Globus pallidus (tissue), 1 donor: ENCODE measurements at regions not wholly inside any gene's neighbourhood (a gene's known extent, or its start where the extent isn't known, plus 50 kb on each side); places are given as distances from the start of the nearest gene placed in this dataset.
"Not testable (repeated sequence)": the region's sequence is repeated elsewhere in the genome, so short reads cannot be mapped to it uniquely, and the experiment has no call there.

Source experiments
- DNase-seq: peaks from one replicate; pipeline ENCODE4 v3.0.0-alpha.2; 2015; ENCODE audit warnings: low spot score

DNA sequence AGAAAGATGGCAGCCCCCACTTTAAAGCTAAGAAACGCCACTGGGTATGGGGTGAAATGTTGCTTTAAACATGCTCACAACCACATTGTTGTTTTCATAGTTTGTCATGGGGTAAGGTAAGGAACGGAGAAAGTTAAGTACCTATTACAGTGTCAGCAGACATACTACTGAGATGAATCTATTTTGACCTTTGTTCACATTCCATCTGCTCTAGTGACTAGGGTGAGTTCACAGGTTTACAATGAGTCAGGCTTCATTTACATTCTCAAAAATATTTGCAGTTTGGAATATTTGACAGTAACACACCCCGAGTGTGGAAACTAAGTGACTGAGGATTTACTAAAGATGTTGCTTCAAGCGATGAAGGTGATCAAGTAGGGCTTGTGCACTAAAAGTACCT is 428.7 kb upstream of the ACVR2A start:
- DNase-seq: no peak

GRCh38 chr2:147414656-147415055 is 430.2 kb upstream of the ACVR2A start:
- DNase-seq: not testable (repeated sequence)

GRCh38 chr2:147408357-147408756 is 436.5 kb upstream of the ACVR2A start:
- no peak for DNase-seq

DNA sequence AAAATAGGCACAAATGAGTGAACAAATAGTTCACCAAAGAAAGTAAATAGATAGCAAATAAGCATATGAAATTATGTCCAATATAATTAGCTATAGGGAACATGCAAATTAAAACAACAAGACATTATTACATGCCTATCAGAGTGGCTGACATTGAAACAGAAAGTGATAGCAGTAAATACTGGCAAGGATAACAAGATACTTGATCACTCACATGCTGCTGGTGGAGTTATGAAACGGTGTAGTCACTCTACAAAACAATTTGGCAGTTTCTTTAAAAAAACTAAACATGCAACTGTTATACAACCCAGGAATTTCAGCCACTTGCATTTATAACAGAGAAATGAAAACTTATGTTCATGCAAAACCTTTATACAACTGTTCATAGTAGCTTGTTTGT is 439.2 kb upstream of the ACVR2A start:
- DNase-seq: no peak

DNA sequence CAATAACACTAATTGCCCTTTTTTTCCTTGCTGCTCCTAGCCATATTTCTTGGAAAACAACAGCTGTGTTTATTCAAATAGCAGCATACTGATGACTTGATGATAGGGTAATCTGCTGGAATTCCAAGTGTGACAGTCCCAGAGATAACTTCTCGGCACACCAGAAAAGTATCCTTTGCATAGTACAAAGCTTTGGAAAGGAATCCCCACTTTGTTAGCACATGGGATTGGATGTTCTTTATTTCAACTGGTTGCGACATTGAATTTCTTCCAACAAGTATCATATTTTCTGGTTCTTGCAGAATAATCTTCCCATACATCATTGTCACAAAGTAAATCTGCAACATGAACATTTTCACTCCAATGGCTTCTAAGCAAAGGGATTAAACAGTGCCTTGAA is 445.8 kb upstream of the ACVR2A start:
- no peak for DNase-seq

DNA sequence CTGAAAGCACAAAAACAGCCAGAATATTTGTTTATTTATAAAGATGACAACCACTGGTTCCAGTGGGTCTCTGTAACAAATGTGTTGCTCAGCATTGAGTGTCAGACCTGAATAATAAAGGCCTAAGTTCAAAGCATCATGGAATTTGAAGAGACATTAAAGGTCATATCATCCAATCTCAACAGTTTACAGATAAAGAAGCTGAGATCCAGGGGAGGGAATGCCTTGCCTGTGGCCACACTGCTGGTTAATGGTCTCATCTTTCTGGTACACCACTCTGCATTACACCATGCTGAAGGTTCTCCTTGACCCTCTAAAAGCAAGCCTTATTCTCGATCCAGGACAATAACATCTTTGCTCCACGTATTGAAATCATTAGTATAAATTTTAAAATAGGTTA is 446.5 kb upstream of the ACVR2A start:
- no peak for DNase-seq

- no peak for DNase-seq
Observed at GRCh38 chr2:147396890-147397289, 447.9 kb upstream of the ACVR2A start.

- no peak for DNase-seq
Observed at GRCh38 chr2:147394179-147394790, 450.5 kb upstream of the ACVR2A start.

DNA sequence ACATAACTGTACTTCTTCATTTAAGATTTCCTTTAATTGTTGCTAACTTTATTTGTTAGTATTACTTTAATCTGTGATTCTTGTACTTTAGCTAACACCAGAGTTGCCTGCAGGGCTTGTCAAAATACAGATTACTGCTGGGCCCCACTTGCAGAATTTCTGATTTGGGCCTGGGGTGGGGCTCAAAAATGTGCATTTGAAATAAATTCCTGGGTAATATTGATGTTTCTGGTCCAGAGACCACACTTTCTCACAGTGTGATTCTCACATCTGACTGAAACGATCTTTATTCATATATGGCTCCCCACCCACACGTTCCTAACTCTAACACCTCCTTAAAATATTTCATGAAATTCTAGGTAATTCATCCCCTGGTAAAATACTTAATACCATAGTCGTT is 452.6 kb upstream of the ACVR2A start:
- no peak for DNase-seq

- DNase-seq: no peak
Observed at GRCh38 chr2:147390475-147390874, 454.4 kb upstream of the ACVR2A start.

- no peak for DNase-seq
Observed at GRCh38 chr2:147389218-147389617, 455.6 kb upstream of the ACVR2A start.

DNA sequence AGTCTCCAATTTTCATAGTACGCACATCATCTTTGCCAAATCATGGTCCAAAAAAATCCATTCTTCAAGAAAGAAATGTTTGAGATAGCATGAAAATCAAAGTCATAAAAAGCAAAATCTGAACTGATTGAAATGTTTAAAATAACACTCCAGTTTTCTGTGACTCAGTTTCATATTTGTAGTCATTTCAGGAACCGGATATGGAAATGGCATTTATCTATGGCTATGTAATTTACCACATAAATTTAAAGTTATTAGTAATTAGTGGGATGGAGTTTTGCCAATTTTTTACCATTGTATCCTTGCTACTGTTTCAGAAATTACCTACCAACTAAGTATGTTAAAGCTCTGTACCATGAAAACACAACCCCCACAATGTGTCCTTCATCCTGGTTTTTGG is 456.6 kb upstream of the ACVR2A start:
- no peak for DNase-seq

GRCh38 chr2:147386284-147386683 is 458.5 kb upstream of the ACVR2A start:
- DNase-seq: no peak

DNA sequence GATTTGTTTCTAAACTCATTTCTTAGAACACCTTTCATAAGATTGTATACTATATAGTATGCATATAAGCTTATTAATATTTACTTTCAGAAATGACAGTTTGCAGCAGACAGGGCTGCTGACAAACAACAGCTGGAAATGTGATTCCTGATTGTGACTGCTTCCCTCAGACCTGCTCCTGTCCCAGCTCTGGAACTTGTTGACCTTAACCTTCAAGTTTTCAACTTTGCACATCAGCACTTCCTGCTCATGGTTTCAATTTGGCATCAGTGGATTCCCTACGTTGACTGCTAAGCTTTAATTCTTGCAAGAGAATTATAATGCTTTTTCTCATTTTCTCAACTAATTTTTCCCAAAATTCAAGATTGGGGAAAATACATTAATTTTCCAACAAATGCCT is 459.2 kb upstream of the ACVR2A start:
- no peak for DNase-seq

GRCh38 chr2:147384659-147385058 is 460.2 kb upstream of the ACVR2A start:
- no peak for DNase-seq

DNA sequence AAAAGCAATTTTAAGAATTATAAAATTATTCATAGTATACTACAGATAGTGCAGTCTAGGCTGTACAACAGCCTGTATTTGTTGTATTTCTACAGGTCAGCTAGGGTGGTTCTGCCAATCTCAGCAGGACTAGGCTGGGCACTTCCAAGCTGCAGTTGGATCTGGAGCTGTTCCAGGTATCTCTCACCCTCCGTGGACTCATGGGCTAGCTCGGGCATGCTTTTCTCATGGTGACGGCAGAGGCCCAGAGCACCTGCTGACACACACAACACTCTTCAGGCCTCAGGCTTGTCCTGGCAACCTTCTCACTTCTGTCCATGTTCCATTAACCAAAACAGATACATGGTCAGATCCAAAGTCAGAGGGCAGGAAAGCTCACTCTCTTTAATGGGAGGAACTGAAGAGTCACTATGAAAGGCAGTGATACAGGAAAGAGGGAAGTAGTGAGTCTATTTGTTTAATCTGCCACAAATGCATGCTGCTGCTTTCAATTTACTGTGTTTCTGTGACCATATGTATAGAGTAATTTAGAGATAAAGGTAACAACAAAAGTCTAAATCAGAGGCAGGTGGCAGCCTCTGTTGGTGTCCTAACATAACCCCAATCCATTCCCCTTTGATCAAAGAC is 462.4 kb upstream of the ACVR2A start:
- no peak for DNase-seq

DNA sequence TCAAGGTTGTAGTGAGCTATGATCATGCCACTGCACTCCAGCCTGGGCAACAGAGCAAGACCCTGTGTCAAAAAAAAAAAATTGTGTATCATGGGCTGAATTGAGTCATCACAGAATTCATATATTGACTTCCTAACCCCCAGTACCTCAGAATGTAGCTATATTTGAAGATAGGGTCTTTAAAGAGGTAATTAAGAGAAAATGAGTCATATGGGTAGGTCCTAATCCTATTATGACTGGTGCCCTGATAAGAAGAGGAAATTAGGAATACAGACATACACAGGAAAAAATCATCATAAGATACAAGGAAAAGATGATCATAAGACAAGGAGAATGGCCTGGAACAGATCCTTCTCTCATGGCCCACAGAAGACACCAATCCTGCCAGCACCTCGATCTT is 466.4 kb upstream of the ACVR2A start:
- no peak for DNase-seq

- no peak for DNase-seq
Observed at GRCh38 chr2:147375073-147375472, 469.8 kb upstream of the ACVR2A start.

- DNase-seq: no peak
Observed at GRCh38 chr2:147374423-147374811, 470.4 kb upstream of the ACVR2A start.

DNA sequence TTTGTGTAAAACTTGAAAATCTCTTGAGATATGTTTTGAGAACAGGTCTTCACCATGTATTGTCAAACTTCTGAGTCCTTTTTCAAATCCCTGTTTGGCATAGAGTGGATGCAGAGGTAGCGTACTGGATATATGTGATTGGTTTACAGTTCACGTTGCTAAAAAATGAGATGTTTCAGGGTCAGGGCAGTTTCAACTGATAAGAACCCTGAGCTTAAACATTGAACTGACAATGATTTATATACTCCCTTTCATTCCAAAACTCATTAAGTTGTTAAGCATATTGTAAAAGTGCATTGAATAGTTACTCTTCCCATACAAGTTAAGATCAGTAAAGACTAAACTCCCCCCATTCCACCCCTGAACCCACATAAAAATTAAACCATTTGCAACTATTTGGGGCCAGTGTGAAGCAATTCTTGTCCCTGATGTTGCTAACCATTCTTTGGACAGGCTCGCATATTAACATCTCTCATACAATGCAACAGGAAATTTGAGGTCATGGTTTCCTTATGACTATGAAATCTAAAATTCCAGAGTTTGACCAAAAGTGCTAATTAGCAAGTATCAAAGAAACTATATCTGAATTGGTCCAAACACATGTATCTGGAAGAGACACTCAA is 470.9 kb upstream of the ACVR2A start:
- no peak for DNase-seq

DNA sequence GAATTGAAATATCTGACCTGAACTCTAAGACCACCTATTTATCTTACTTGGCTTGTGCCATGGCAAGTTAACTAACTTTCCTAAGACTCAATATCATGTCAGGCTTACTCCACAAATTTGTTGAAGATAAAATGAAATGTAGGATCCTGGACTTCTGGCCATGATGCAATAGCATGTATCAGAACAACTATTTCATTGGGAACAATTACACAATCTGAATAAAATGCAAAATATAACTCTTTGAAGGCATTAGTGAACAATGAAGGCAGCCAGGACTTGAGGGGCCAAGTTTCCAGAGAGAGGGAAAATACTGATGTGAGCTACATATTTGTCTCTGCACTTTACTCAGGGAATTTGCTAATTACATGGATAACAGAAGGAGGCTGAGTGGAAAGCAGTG is 476.5 kb upstream of the ACVR2A start:
- no peak for DNase-seq

- no peak for DNase-seq
Observed at GRCh38 chr2:147366279-147366678, 478.6 kb upstream of the ACVR2A start.

DNA sequence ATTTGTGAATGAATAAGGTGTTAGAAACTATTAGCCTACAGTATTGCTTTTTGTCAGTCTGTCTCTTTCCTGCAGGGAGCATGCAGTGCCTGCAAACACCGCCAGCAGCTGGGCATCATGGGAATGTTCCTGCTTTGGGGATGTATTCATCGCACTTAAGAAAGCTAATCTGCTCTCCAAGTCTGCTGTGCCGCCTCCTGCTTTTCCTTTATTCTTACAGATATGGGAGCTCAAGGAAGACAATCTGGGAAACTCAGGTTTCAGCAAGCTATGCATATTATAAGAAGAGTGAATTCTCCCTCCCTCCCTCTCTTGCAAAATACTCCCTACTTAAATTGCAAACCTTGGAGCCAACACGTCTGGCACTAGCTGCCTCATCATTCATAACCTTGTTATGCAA is 479.2 kb upstream of the ACVR2A start:
- DNase-seq: no peak

DNA sequence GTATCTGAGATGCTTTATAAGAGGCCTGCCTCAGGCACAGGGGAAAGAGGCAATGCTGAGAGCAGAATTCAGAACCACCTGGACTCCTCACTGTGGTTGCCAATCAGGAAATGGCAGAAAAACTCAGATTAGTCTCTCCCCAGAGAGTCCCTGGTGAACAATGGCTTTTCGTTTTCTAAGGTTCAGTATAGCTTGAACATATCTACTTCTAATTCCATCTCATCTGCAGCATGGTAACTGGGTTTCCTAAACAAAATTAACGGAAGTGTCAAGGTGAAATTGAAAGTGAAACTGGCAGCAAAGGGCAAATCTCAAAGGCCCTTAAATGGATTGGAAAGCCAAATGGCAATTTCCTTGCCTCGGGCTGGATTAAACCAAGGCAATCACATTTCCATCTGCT is 480.2 kb upstream of the ACVR2A start:
- no peak for DNase-seq
